GM10248 (cell line): ENCODE measurements at regions not wholly inside any gene's neighbourhood (a gene's known extent, or its start where the extent isn't known, plus 50 kb on each side); places are given as distances from the start of the nearest gene placed in this dataset.
"Not testable (repeated sequence)": the region's sequence is repeated elsewhere in the genome, so short reads cannot be mapped to it uniquely, and the experiment has no call there.

Source experiments
- CTCF ChIA-PET: fragments of 300-600 bp; sonication (Branson Sonifier 250); formaldehyde crosslinking; extraction: SDS; loops from one replicate; lab custom pipeline; 2021; ENCODE audit warnings: antibody characterized with exemption; lab: Yijun Ruan, JAX
- POLR2A ChIA-PET: fragments of 350-650 bp; sonication (Branson Sonifier 250); formaldehyde crosslinking; extraction: SDS; loops from one replicate; lab custom pipeline; 2020; ENCODE audit warnings: antibody characterized with exemption; lab: Yijun Ruan, JAX
- DNase-seq: peaks from one replicate; pipeline ENCODE4 v3.0.0; 2012; ENCODE audit errors: extremely low spot score
- TF ChIP-seq, protein P1 (sequence below): IDR thresholded peaks from 2 replicates; pipeline ENCODE4 v1.5.1; 2012; ENCODE audit warnings: mild to moderate bottlenecking, low read depth; ENCODE audit errors: extremely low read depth, missing control alignments, control extremely low read depth

DNA sequence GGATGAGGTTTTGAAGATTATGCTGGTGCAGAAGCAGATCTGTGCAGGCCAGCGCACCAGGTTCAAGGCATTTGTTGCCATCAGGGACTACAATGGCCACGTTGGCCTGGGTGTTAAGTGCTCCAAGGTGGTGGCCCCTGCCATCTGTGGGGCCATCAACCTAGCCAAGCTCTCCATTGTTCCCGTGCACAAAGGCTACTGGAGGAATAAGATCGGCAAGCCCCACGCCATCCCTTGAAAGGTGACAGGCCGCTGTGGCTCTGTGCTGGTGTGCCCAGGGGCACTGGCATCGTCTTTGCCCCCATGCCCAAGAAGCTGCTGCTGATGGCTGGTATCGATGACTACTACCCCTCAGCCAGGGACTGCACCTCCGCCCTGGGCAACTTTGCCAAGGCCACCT is 142.5 kb downstream of the SPATA31D1 start:
- CTCF ChIA-PET, result interaction anchor here (0.7 to 1.4 kb wide), 4 partner anchors 9 to 38 kb away, joined by 3 to 8 read pairs (median 3); no protein-coding TSS in a partner anchor
- TF ChIP-seq, protein P1, sequence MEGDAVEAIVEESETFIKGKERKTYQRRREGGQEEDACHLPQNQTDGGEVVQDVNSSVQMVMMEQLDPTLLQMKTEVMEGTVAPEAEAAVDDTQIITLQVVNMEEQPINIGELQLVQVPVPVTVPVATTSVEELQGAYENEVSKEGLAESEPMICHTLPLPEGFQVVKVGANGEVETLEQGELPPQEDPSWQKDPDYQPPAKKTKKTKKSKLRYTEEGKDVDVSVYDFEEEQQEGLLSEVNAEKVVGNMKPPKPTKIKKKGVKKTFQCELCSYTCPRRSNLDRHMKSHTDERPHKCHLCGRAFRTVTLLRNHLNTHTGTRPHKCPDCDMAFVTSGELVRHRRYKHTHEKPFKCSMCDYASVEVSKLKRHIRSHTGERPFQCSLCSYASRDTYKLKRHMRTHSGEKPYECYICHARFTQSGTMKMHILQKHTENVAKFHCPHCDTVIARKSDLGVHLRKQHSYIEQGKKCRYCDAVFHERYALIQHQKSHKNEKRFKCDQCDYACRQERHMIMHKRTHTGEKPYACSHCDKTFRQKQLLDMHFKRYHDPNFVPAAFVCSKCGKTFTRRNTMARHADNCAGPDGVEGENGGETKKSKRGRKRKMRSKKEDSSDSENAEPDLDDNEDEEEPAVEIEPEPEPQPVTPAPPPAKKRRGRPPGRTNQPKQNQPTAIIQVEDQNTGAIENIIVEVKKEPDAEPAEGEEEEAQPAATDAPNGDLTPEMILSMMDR, result no peak
- POLR2A ChIA-PET, result no interaction called here
- no peak for DNase-seq

GRCh38 chr9:82132024-82132423 is 143.5 kb downstream of the SPATA31D1 start:
- TF ChIP-seq, protein P1, result no peak
- CTCF ChIA-PET, result interaction anchor here (0.7 to 1.4 kb wide), 4 partner anchors 8 to 37 kb away, joined by 3 to 8 read pairs (median 3); no protein-coding TSS in a partner anchor
- DNase-seq, result no peak
- POLR2A ChIA-PET, result no interaction called here

- TF ChIP-seq, protein P1, result no peak
- POLR2A ChIA-PET, result no interaction called here
- CTCF ChIA-PET, result no interaction called here
- no peak for DNase-seq
Measured at GRCh38 chr9:82134010-82134409, 145.4 kb downstream of the SPATA31D1 start.

DNA sequence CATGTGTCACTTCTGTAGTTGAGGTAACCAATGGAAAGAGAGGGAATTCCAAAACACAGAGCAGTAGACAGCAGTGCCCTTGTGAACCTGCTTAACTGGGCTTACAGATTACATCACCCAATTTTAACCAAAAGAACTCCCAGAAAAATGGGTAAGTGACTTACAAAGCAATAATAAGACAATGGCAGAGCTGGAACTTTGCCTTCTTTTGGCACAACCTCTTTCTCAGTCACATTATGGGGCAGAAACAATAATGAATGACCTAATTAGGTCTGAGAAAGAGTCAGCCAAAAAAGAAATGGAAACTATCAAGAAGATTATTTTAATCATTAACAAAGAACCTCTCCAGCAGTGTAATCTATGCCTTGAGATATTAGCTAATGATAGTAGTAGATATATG is 146.5 kb downstream of the SPATA31D1 start:
- ChIA-PET POLR2A (no interaction called here), CTCF (no interaction called here)
- TF ChIP-seq, protein P1, result no peak
- no peak for DNase-seq

GRCh38 chr9:82138081-82138480 is 149.5 kb downstream of the SPATA31D1 start:
- DNase-seq, CTCF ChIA-PET, POLR2A ChIA-PET: not testable (repeated sequence)

- no peak for DNase-seq
- ChIA-PET CTCF (interaction anchor here (0.8 to 1.3 kb wide), 3 partner anchors 10 to 27 kb away, joined by 3 to 4 read pairs (median 3); no protein-coding TSS in a partner anchor), POLR2A (no interaction called here)
Measured at GRCh38 chr9:82140471-82140870, 151.9 kb downstream of the SPATA31D1 start.

GRCh38 chr9:82144803-82145202 is 156.2 kb downstream of the SPATA31D1 start:
- ChIA-PET CTCF (no interaction called here), POLR2A (no interaction called here)
- TF ChIP-seq, protein P1, result no peak
- DNase-seq, result no peak

More at GRCh38 chr9:82140471-82140870, 151.9 kb downstream of the SPATA31D1 start:
- TF ChIP-seq, protein P1, result no peak
